ENCODE measurements at regions not wholly inside any gene's neighbourhood (a gene's known extent, or its start where the extent isn't known, plus 50 kb on each side); places are given as distances from the start of the nearest gene placed in this dataset.
"Not testable (repeated sequence)": the region's sequence is repeated elsewhere in the genome, so short reads cannot be mapped to it uniquely, and the experiment has no call there.

GRCh38 chr13:86438034-86438433 lies 638.8 kb upstream of the SLITRK6 start:
- Histone ChIP-seq H3K36me3 (ENCODE audit: insufficient read depth, low read length) (no peaks in the 10 kb centered on the region), H2AFZ (ENCODE audit: low read depth, low read length) (peak overlapping the region; percentile 63), H3K4me1 (ENCODE audit: insufficient read depth, low read length) (peaks cover 22% of the 10 kb centered on the region), H3K27me3 (ENCODE audit: insufficient read depth, low read length) (no peaks in the 10 kb centered on the region), H3K9me3 (ENCODE audit: low read length) (peaks cover 10% of the 10 kb centered on the region), H3K4me3 (ENCODE audit: low read length) (no peak overlapping the region)

- Histone ChIP-seq H3K9me3 (ENCODE audit: low read length) (no peaks in the 10 kb centered on the region), H3K36me3 (ENCODE audit: insufficient read depth, low read length) (no peaks in the 10 kb centered on the region), H3K4me3 (ENCODE audit: low read length) (no peak overlapping the region), H3K4me1 (ENCODE audit: insufficient read depth, low read length) (peaks cover 10% of the 10 kb centered on the region), H3K27me3 (ENCODE audit: insufficient read depth, low read length) (no peaks in the 10 kb centered on the region), H2AFZ (ENCODE audit: low read depth, low read length) (no peak overlapping the region)
Observed at GRCh38 chr13:86445206-86445605, 646.0 kb upstream of the SLITRK6 start.

- no peaks in the 10 kb centered on the region for H3K9me3 ChIP-seq (ENCODE audit: low read length)
- H3K27me3 ChIP-seq (ENCODE audit: insufficient read depth, low read length), result no peaks in the 10 kb centered on the region
- peak overlapping the region; percentile 85 for H2AFZ ChIP-seq (ENCODE audit: low read depth, low read length)
- no peaks in the 10 kb centered on the region for H3K36me3 ChIP-seq (ENCODE audit: insufficient read depth, low read length)
- H3K4me3 ChIP-seq (ENCODE audit: low read length), result no peak overlapping the region
- peaks cover 10% of the 10 kb centered on the region for H3K4me1 ChIP-seq (ENCODE audit: insufficient read depth, low read length)
Observed at GRCh38 chr13:86445672-86446071, 646.5 kb upstream of the SLITRK6 start.

- H3K4me3 ChIP-seq (ENCODE audit: low read length), result no peak overlapping the region
- no peaks in the 10 kb centered on the region for H3K36me3 ChIP-seq (ENCODE audit: insufficient read depth, low read length)
- peaks cover 10% of the 10 kb centered on the region for H3K4me1 ChIP-seq (ENCODE audit: insufficient read depth, low read length)
- H3K9me3 ChIP-seq (ENCODE audit: low read length), result no peaks in the 10 kb centered on the region
- H3K27me3 ChIP-seq (ENCODE audit: insufficient read depth, low read length), result no peaks in the 10 kb centered on the region
- H2AFZ ChIP-seq (ENCODE audit: low read depth, low read length), result peak overlapping the region; percentile 85
Observed at GRCh38 chr13:86446311-86446710, 647.1 kb upstream of the SLITRK6 start.

GRCh38 chr13:86447479-86447878 lies 648.3 kb upstream of the SLITRK6 start:
- H2AFZ ChIP-seq (ENCODE audit: low read depth, low read length), result no peak overlapping the region
- H3K4me1 ChIP-seq (ENCODE audit: insufficient read depth, low read length), result peaks cover 10% of the 10 kb centered on the region
- H3K4me3 ChIP-seq (ENCODE audit: low read length), result no peak overlapping the region
- H3K36me3 ChIP-seq (ENCODE audit: insufficient read depth, low read length), result no peaks in the 10 kb centered on the region
- H3K9me3 ChIP-seq (ENCODE audit: low read length), result no peaks in the 10 kb centered on the region
- no peaks in the 10 kb centered on the region for H3K27me3 ChIP-seq (ENCODE audit: insufficient read depth, low read length)

GRCh38 chr13:86462011-86462410 lies 662.8 kb upstream of the SLITRK6 start:
- Histone ChIP-seq H3K9me3 (ENCODE audit: low read length) (no peaks in the 10 kb centered on the region), H3K27me3 (ENCODE audit: insufficient read depth, low read length) (no peaks in the 10 kb centered on the region), H3K36me3 (ENCODE audit: insufficient read depth, low read length) (no peaks in the 10 kb centered on the region), H3K4me3 (ENCODE audit: low read length) (no peak overlapping the region), H2AFZ (ENCODE audit: low read depth, low read length) (no peak overlapping the region), H3K4me1 (ENCODE audit: insufficient read depth, low read length) (no peaks in the 10 kb centered on the region)

- H3K36me3 ChIP-seq (ENCODE audit: insufficient read depth, low read length), result no peaks in the 10 kb centered on the region
- H3K27me3 ChIP-seq (ENCODE audit: insufficient read depth, low read length), result no peaks in the 10 kb centered on the region
- H3K4me3 ChIP-seq (ENCODE audit: low read length), result no peak overlapping the region
- no peaks in the 10 kb centered on the region for H3K9me3 ChIP-seq (ENCODE audit: low read length)
- no peaks in the 10 kb centered on the region for H3K4me1 ChIP-seq (ENCODE audit: insufficient read depth, low read length)
- no peak overlapping the region for H2AFZ ChIP-seq (ENCODE audit: low read depth, low read length)
Observed at GRCh38 chr13:86464193-86464592, 665.0 kb upstream of the SLITRK6 start.

GRCh38 chr13:86474971-86475370 lies 675.8 kb upstream of the SLITRK6 start:
- no peaks in the 10 kb centered on the region for H3K4me1 ChIP-seq (ENCODE audit: insufficient read depth, low read length)
- H3K36me3 ChIP-seq (ENCODE audit: insufficient read depth, low read length), result no peaks in the 10 kb centered on the region
- no peaks in the 10 kb centered on the region for H3K9me3 ChIP-seq (ENCODE audit: low read length)
- H3K4me3 ChIP-seq (ENCODE audit: low read length), result no peak overlapping the region
- H3K27me3 ChIP-seq (ENCODE audit: insufficient read depth, low read length), result no peaks in the 10 kb centered on the region
- no peak overlapping the region for H2AFZ ChIP-seq (ENCODE audit: low read depth, low read length)

- H2AFZ ChIP-seq (ENCODE audit: low read depth, low read length), result no peak overlapping the region
- H3K4me3 ChIP-seq (ENCODE audit: low read length), result no peak overlapping the region
- H3K36me3 ChIP-seq (ENCODE audit: insufficient read depth, low read length), result no peaks in the 10 kb centered on the region
- no peaks in the 10 kb centered on the region for H3K27me3 ChIP-seq (ENCODE audit: insufficient read depth, low read length)
- no peaks in the 10 kb centered on the region for H3K9me3 ChIP-seq (ENCODE audit: low read length)
- no peaks in the 10 kb centered on the region for H3K4me1 ChIP-seq (ENCODE audit: insufficient read depth, low read length)
Observed at GRCh38 chr13:86476656-86477055, 677.4 kb upstream of the SLITRK6 start.

GRCh38 chr13:86486582-86486981 lies 687.4 kb upstream of the SLITRK6 start:
- H2AFZ ChIP-seq (ENCODE audit: low read depth, low read length), result no peak overlapping the region
- H3K9me3 ChIP-seq (ENCODE audit: low read length), result no peaks in the 10 kb centered on the region
- H3K4me1 ChIP-seq (ENCODE audit: insufficient read depth, low read length), result peaks cover 8% of the 10 kb centered on the region
- H3K27me3 ChIP-seq (ENCODE audit: insufficient read depth, low read length), result no peaks in the 10 kb centered on the region
- no peak overlapping the region for H3K4me3 ChIP-seq (ENCODE audit: low read length)
- H3K36me3 ChIP-seq (ENCODE audit: insufficient read depth, low read length), result no peaks in the 10 kb centered on the region

- no peaks in the 10 kb centered on the region for H3K27me3 ChIP-seq (ENCODE audit: insufficient read depth, low read length)
- no peaks in the 10 kb centered on the region for H3K36me3 ChIP-seq (ENCODE audit: insufficient read depth, low read length)
- no peaks in the 10 kb centered on the region for H3K4me1 ChIP-seq (ENCODE audit: insufficient read depth, low read length)
- no peak overlapping the region for H2AFZ ChIP-seq (ENCODE audit: low read depth, low read length)
- H3K9me3 ChIP-seq (ENCODE audit: low read length), result no peaks in the 10 kb centered on the region
- H3K4me3 ChIP-seq (ENCODE audit: low read length), result no peak overlapping the region
Observed at GRCh38 chr13:86491121-86491520, 691.9 kb upstream of the SLITRK6 start.

- H3K36me3 ChIP-seq (ENCODE audit: insufficient read depth, low read length); H2AFZ ChIP-seq (ENCODE audit: low read depth, low read length); H3K4me1 ChIP-seq (ENCODE audit: insufficient read depth, low read length); H3K4me3 ChIP-seq (ENCODE audit: low read length); H3K27me3 ChIP-seq (ENCODE audit: insufficient read depth, low read length); H3K9me3 ChIP-seq (ENCODE audit: low read length): not testable (repeated sequence)
Observed at GRCh38 chr13:86501931-86502330, 702.7 kb upstream of the SLITRK6 start.

- H3K27me3 ChIP-seq (ENCODE audit: insufficient read depth, low read length), result no peaks in the 10 kb centered on the region
- no peaks in the 10 kb centered on the region for H3K36me3 ChIP-seq (ENCODE audit: insufficient read depth, low read length)
- no peak overlapping the region for H3K4me3 ChIP-seq (ENCODE audit: low read length)
- no peak overlapping the region for H2AFZ ChIP-seq (ENCODE audit: low read depth, low read length)
- H3K9me3 ChIP-seq (ENCODE audit: low read length), result no peaks in the 10 kb centered on the region
- no peaks in the 10 kb centered on the region for H3K4me1 ChIP-seq (ENCODE audit: insufficient read depth, low read length)
Observed at GRCh38 chr13:86510792-86511191, 711.6 kb upstream of the SLITRK6 start.

- Histone ChIP-seq H3K9me3 (ENCODE audit: low read length) (no peaks in the 10 kb centered on the region), H3K36me3 (ENCODE audit: insufficient read depth, low read length) (no peaks in the 10 kb centered on the region), H3K27me3 (ENCODE audit: insufficient read depth, low read length) (no peaks in the 10 kb centered on the region), H2AFZ (ENCODE audit: low read depth, low read length) (no peak overlapping the region), H3K4me1 (ENCODE audit: insufficient read depth, low read length) (no peaks in the 10 kb centered on the region), H3K4me3 (ENCODE audit: low read length) (no peak overlapping the region)
Observed at GRCh38 chr13:86541461-86541860, 742.2 kb upstream of the SLITRK6 start.
